ENCODE measurements at regions not wholly inside any gene's neighbourhood (a gene's known extent, or its start where the extent isn't known, plus 50 kb on each side); places are given as distances from the start of the nearest gene placed in this dataset.
A peak's percentile ranks its signal among the peaks of the same experiment; 100 is the strongest.

DNA sequence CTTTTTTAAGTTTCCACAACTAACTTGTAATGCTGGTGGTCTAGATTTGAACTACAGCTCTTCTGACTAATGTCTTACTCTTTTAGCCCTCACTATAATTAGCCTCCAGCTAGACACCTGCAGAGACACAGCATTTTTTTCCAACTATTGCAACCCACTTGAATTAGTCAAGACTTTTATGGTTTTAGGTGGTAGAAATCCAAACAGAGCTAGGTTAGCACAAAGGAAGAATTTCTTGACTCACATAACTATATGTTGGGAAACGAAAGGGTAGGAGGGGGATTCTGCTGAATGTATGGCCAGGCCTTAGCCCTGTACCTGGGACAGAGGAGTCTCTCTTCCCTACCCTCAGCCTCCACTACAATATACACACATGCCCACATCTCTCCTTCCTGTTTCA, 586.1 kb downstream of the INHBA start:
- no peaks in the 10 kb centered on the region for H3K27me3 ChIP-seq (replicated peaks in 1 of 2; ENCODE audit: control insufficient read depth in 2 of 2, insufficient read depth in 2 of 2, low read length in 1 of 2)
- CTCF ChIA-PET = interaction anchor here (1.0 to 3.0 kb wide), 5 partner anchors 9 to 69 kb away, joined by 3 to 10 read pairs (median 3); no protein-coding TSS in a partner anchor
- no peaks in the 10 kb centered on the region for H3K4me1 ChIP-seq (ENCODE audit: control insufficient read depth, insufficient read depth, low read length)
- in situ Hi-C loops (cut with MboI) = no loop called here
- no peaks in the 10 kb centered on the region for H3K79me2 ChIP-seq (ENCODE audit: control insufficient read depth, insufficient read depth, low read length)
- no peak for TF ChIP-seq EP300 (IDR thresholded peaks at IDR 0.05; ENCODE audit: borderline replicate concordance in 1 of 2, control insufficient read depth in 1 of 2, low read depth in 2 of 2, low read length in 2 of 2)
- no peak for TF ChIP-seq BACH1 (IDR thresholded peaks at IDR 0.05; ENCODE audit: borderline replicate concordance)
- no peak for TF ChIP-seq HDAC6 (IDR thresholded peaks at IDR 0.05; ENCODE audit: unreplicated experiment)
- no peak for TF ChIP-seq HCFC1 (IDR thresholded peaks at IDR 0.05; ENCODE audit: low read length)
- TF ChIP-seq, protein P1, sequence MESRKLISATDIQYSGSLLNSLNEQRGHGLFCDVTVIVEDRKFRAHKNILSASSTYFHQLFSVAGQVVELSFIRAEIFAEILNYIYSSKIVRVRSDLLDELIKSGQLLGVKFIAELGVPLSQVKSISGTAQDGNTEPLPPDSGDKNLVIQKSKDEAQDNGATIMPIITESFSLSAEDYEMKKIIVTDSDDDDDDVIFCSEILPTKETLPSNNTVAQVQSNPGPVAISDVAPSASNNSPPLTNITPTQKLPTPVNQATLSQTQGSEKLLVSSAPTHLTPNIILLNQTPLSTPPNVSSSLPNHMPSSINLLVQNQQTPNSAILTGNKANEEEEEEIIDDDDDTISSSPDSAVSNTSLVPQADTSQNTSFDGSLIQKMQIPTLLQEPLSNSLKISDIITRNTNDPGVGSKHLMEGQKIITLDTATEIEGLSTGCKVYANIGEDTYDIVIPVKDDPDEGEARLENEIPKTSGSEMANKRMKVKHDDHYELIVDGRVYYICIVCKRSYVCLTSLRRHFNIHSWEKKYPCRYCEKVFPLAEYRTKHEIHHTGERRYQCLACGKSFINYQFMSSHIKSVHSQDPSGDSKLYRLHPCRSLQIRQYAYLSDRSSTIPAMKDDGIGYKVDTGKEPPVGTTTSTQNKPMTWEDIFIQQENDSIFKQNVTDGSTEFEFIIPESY (IDR thresholded peaks at IDR 0.05) = no peak
- no peak for TF ChIP-seq TCF7 (IDR thresholded peaks at IDR 0.05; ENCODE audit: borderline replicate concordance)
- no peak for TF ChIP-seq YBX1 (IDR thresholded peaks at IDR 0.05)
- no peak for TF ChIP-seq LARP7 (IDR thresholded peaks at IDR 0.05)
- TF ChIP-seq RCOR1 (conservative IDR thresholded peaks at IDR 0.05; ENCODE audit: low read depth, low read length) = no peak
- no peak for TF ChIP-seq ZNF622 (IDR thresholded peaks at IDR 0.05)
- TF ChIP-seq FOXM1 (IDR thresholded peaks at IDR 0.05; ENCODE audit: low read depth, low read length) = no peak
- no peak for TF ChIP-seq RAD51 (IDR thresholded peaks at IDR 0.05)
- no peak for TF ChIP-seq KLF5 (IDR thresholded peaks at IDR 0.05; ENCODE audit: partially characterized antibody)
- TF ChIP-seq RELA (IDR thresholded peaks at IDR 0.05; ENCODE audit: borderline replicate concordance, partially characterized antibody) = no peak
- no peak for TF ChIP-seq CEBPZ (IDR thresholded peaks at IDR 0.05; ENCODE audit: low read depth, low read length)
- RAD21 ChIA-PET (ENCODE audit: unreplicated experiment) = interaction anchor here (1.2 kb wide), 1 partner anchor 9 kb away, joined by 5 read pairs; no protein-coding TSS in a partner anchor
- 0% methylated on average over 1 of the region's 1 CpG for WGBS (ENCODE audit: insufficient coverage, insufficient replicate concordance, low lambda C conversion rate, missing lambda C conversion rate)
- no peaks in the 10 kb centered on the region for H4K20me1 ChIP-seq (ENCODE audit: control insufficient read depth, insufficient read depth)
- ATAC-seq = peak; percentile 41
- no peaks in the 10 kb centered on the region for H3K9me3 ChIP-seq (replicated peaks; ENCODE audit: control insufficient read depth, insufficient read depth, low read length)
- SMC1A ChIA-PET (ENCODE audit: uncharacterized antibody, unreplicated experiment) = interaction anchor here (0.9 to 2.7 kb wide), 7 partner anchors 9 to 62 kb away, joined by 3 to 18 read pairs (median 3); no protein-coding TSS in a partner anchor
- H3K4me2 ChIP-seq (ENCODE audit: control insufficient read depth, insufficient read depth) = no peak overlapping the region
- H2AFZ ChIP-seq (ENCODE audit: control insufficient read depth, low read depth, low read length) = no peak overlapping the region
- BruUV-seq (replicated peaks) = no TSS peak
- DNase-seq (ENCODE audit: low read depth, low spot score) = no peak
- intact Hi-C loops (cut with micrococcal nuclease; ENCODE audit: unreplicated experiment) = no loop called here
- POLR2A ChIA-PET = interaction anchor here (1.3 to 1.9 kb wide), 2 partner anchors 11 kb away, joined by 3 to 8 read pairs; no protein-coding TSS in a partner anchor
- H3K9ac ChIP-seq (ENCODE audit: control insufficient read depth, insufficient read depth, low read length) = no peak overlapping the region
- H3K27ac ChIP-seq (ENCODE audit: control insufficient read depth, insufficient read depth) = no peak overlapping the region
- no peak for FAIRE-seq
- no peaks in the 10 kb centered on the region for H3K36me3 ChIP-seq (ENCODE audit: control insufficient read depth in 2 of 2, insufficient read depth in 2 of 2, low read length in 1 of 2)
- no peak overlapping the region for H3K4me3 ChIP-seq

All from GM12878 (cell line).